ENCODE measurements at regions not wholly inside any gene's neighbourhood (a gene's known extent, or its start where the extent isn't known, plus 50 kb on each side); places are given as distances from the start of the nearest gene placed in this dataset.

GRCh38 chr7:24504836-24505235 lies 68.4 kb upstream of the PALS2 start:
- TF ChIP-seq CTCF (conservative IDR thresholded peaks at IDR 0.05; ENCODE audit: low read depth, low read length) (no peak), EZH2 (IDR thresholded peaks at IDR 0.05; ENCODE audit: low read length, unreplicated experiment) (no peak), EZH2phosphoT487 (IDR thresholded peaks at IDR 0.05; ENCODE audit: borderline replicate concordance, low read length) (no peak)

Data from PC-3 (cell line).